ENCODE measurements at regions not wholly inside any gene's neighbourhood (a gene's known extent, or its start where the extent isn't known, plus 50 kb on each side); places are given as distances from the start of the nearest gene placed in this dataset.

- TF ChIP-seq CTCF (IDR thresholded peaks at IDR 0.05), result no peak
- TF ChIP-seq POLR2A (IDR thresholded peaks at IDR 0.05), result no peak
Observed at GRCh38 chr9:31740705-31741104, 643.7 kb upstream of the ACO1 start.

Measured in thyroid gland (tissue), 4 donors.